LoVo (cell line): ENCODE measurements at regions not wholly inside any gene's neighbourhood (a gene's known extent, or its start where the extent isn't known, plus 50 kb on each side); places are given as distances from the start of the nearest gene placed in this dataset.
A peak's percentile ranks its signal among the peaks of the same experiment; 100 is the strongest.
"Not testable (repeated sequence)": the region's sequence is repeated elsewhere in the genome, so short reads cannot be mapped to it uniquely, and the experiment has no call there.

Experiments used
- DNase-seq: peaks from one replicate; pipeline ENCODE4 v3.0.0-alpha.2; 2016; ENCODE audit warnings: low spot score

DNA sequence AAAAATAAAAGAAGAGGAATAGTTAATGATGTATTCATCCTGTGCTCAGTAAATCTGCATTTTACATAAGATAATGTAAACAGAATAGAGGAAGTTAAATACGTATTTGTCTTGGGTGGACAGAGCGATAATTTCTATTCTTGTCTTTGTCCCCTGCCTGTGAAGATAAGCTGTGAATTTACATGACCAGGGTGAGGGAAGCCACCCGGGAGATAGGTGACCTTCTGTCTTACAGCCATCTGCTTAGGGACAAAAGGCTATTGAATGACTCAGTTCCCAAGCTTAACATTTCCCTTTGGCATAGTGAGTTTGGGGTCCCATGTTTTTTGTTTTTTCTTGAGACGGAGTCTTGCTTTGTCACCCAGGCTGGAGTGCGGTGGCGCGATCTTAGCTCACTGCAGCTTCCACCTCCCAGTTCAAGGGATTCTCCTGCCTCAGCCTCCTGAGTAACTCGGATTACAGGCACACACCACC, 88.7 kb upstream of the KCTD7 start:
- DNase-seq, result no peak

DNA sequence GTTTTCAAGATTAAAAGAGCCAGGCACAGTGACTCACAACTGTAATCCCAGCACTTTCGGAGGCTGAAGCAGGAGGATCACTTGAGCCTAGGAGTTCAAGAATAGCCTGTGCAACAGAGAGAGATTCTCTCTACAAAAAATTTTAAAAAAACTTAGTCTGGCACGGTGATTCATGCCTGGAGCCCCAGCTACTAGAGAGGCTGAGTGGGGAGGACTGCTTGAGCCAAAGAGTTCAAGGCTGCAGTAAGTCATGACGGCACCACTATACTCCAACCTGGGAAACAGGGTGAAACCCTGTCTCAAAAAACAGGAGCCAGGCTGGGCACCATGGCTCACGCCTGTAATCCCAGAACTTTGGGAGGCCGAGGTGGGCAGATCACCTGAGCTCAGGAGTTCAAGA, 86.6 kb upstream of the KCTD7 start:
- no peak for DNase-seq

DNA sequence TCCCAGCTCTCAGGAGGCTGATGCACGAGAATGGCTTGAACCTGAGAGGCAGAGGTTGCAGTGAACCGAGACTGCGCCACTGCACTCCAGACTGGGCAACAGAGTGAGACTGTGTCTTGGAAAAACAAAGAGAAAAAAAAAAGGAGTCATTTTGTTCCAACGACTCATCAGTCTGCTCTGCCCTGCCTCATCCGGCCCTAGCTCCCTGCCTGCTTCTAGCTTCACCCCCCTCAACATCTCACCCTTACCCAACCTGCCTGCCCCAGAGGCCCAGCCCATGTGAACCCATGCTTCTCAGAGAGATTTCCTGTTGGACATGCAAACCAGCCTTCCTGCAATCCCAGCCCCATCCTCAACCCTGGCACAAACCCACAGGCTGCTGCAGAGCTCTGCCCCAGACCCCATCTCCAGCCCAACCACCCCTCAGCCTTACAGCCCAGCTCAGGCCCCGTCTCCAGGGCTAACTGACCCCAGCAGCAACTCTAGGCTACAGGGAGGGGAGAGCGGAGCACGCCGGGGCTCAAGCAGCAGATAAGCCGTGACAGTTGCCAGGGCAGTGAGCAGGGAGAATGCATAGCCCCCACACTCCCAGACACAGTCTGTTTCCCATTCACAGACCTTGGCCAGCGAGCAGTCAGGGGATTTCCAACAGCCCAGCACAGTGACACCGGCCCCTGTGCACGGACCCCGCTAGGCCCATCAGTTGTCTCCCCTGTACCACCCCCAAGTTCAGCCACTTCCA, 86.0 kb upstream of the KCTD7 start:
- peak; percentile 8 for DNase-seq

DNA sequence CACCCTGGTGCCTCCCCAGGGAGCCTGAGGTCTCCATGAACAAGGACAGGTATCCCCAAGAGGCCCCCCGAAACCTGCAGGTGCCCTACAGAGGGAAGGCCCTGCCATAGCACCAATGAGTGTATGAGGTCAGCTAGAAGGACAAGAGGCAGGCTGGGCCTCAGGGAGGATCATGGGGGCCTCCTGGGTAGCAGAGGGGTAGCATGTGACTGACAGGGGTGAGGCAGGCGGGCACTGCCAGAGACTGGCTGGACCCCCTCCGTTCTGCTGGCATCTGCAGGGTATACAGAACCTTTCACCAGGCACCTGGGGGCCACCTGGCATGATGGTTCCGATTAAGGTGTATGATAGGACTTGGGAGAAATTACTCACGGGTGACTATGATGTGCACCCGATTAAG, 79.2 kb upstream of the KCTD7 start:
- DNase-seq, result no peak

DNA sequence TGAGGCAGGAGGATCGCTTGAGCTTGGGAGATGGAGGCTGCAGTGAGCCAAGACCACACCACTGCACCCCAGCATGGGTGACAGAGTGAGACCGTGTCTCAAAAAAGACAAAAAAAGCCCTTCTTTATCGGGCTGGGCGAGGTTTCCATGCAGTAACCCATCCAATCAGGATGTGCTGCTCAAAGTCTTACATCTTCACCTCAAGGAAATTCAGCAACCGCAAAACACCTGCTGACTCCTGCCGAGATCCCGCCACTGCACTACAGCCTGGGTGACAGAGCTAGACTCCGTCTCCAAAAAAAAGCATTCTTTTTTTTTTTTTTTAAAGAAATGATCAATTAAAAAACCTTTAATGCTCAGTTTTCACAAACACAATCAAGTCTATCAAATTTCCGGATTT, 75.7 kb upstream of the KCTD7 start:
- no peak for DNase-seq

DNA sequence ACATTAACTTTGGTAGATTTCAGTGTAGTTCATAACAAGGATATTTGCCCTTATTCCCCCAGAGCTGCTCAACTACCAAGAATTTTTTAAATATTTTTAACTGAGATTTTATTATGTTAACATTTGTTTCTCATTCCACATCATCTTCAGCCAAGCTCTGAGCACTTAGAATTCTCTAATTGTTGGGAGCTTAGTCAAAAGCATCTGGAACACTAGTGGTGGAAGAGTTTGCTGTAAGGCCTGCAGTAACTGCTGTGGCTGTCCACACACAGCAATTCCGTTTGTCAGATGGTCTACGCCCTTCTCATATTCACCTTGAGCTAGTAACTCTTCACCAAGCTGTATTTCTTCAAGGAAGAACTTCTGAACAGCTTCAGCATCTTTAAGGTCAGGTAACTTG, 75.0 kb upstream of the KCTD7 start:
- not testable (repeated sequence) for DNase-seq

DNA sequence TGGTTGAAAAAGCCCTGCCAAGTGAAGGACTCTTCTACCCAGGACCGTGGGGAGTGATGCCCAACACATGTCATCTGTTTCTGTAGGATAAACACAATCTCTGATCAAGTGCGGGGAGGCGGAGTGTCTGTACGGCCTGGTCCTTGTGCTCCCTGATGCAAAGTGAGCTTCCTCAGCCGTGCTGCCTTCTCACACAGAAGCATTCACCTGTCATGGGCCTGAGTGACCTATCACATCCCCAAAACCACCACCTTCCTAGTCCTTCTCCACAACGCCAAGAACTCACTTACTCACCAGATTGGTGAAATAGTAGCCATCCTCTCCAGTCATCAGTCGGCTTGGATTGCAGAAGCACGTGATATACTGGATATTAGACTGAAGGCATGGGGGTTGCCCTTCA, 74.4 kb upstream of the KCTD7 start:
- DNase-seq, result not testable (repeated sequence)

DNA sequence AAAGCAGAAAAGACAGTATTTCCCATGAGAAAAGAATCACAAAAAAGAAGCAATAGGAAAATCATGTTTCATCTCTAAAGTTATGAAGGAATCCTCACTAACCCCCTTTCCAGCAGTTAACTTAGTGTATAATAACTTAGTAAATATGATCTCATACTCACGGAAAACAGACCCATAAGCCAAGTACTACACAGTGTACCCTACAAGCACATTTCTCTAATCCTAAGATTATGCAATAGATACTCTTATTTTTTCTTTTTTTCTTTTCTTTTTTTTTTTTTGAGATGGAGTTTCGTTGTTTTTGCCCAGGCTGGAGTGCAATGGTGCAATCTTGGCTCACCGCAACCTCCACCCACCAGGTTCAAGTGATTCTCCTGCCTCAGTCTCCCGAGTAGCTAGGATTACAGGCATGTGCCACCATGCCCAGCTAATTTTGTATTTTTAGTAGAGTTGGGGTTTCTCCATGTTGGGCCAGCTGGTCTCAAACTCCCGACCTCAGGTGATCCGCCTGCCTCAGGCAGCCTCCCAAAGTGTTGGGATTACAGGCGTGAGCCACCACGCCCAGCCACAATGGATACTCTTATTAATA, 73.7 kb upstream of the KCTD7 start:
- DNase-seq, result not testable (repeated sequence)

DNA sequence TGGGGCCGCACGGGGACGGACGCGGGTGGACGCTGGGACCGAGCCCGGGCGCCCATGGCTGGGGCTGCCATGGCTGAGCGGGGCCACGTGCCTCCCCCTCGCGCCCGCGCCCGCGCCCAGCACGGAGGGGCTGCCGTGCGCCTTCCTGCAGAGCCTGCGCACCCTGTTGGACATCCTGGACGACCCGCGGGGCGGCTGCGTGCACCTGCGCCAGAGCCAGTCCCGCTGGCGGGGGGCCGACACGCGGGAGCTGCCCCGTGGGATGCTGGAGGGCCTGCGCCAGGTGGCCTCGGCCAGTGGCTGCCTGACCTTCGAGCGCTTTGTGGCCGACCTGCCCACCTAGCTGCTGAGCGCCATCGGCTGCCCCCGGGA, 72.5 kb upstream of the KCTD7 start:
- no peak for DNase-seq

DNA sequence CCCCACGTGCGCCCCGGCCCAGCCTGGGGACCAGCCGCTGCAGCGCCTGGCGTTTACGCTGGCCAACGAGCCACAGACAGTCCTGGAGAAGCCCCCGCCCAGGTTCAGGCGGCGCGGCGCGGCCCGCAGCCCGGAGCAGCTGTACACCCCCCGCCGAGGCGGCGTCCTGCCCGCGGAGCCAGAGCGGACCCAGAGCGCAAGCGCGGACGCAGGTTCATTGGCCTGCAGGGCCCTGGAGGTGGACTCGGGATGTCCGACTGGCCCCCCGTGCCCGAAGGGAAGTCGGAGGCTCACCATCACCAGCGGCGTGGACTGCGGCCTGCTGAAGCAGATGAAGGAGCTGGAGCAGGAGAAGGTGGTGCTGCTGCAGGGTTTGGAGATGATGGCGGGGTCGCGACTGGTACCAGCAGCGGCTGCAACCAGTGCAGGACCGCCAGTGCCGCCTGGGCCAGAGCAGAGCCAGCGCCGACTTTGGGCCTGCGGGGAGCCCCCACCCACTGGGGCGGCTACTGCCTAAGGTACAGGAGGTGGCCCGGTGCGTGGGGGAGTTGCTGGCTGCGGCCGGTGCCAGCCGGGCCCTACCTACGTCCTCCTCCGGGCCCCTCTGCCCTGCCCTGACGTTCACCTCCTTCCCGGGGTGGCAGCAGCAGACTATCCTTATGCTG, 72.0 kb upstream of the KCTD7 start:
- DNase-seq, result no peak

DNA sequence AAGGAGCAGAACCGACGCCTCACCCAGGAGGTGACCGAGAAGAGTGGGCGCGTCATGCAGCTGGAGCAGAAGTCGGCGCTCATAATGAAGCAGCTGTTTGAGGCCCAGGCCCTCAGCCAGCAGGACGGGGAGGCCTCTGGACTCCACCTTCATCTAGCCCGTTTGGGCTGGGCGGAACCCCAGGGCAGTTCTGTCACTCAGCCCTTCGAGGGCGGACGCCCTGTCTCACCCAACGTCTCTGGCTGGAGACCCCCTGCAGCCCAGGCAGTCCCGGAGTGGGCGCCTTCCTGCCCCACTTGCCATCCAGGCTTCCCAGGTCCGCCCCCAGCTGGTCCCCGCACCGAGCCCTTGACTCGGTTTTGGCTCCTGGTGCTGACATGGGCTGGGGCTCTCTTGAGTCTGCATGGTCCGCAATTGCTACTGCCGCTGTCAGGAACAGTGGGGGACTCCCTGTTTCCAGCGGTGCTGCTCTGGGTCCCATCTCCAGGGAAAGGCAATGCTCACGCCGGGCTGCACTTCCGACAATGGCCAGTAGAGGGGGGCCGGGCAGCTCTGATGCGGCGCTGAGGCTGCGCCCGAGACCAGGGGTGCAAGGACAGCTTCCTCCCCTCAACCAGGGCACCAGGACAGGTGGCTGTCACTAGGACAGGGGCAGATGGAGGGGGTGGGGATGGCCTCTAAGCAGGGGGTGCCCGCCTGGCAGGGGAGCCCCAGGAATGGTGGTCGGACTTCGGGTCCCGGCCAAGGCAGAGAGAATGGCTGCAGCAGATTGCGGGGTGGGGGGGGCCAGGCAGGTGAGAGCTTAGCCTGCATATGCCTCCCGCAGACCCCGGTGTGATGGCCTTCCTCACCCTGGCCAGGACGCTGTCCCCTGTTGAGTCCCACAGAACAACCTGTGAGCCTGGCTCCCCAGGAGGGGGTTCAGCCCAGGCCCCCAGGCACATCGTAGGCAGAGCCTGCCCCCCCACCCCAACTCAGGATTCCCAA, 71.2 kb upstream of the KCTD7 start:
- DNase-seq, result peak; percentile 42

DNA sequence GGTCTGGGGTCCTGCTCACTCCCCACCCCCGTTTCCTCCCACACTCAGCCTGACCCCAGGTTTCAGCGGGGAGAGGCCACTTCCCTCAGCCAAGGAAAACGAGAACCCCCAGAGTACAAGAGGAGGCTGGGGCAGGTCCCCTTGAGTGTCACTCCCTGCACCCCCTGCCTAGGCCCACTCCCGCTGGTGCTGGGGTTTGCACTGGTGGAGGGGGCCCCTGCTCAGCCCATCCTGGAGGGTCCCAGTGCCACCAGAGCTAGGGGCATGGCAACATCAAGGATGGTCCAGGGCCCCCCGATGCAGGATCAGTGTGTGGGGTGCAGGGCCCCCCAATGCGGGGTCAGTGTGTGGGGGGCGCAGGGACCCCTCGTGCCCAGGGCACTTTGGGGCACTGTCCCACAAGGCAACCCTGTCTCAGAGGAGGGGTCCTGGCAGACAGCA, 70.5 kb upstream of the KCTD7 start:
- no peak for DNase-seq

DNA sequence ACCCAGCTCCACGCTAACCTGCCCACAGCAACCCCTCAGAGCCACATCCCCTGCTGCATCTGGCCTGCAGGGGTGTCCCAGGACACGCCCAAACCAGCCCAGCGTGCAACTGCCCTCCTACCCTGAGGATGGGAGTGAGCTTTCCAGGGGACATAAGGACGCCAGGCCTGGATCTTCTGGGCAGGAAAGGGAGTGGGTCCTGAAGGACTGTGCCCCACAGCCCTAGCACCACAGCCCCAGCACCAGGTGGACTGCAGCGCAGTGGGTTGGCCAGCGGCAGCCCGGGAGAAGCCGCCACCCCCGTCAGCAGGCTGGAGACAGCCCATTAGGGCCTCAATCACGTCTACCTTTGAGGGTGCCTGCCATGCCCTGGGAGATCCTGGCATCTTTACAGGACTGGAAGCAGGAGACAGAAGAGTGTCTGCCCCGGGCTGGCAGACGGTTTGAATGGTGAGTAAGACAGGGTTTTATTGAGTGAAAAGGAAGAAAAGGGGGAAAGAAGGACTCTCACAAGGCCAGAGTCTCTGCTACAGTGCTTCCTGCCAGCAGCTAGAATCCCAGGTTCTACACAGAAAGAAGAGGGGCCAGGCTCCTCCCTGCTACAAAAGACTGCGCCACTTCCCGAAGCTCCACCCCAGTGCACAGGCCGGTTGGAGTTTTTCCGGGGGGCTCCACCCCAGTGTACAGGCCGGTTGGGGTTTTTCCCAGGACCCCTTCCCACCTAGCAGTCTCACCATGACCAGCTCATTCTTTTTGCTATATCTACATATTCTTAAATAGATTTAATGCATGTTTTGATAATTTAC, 69.8 kb upstream of the KCTD7 start:
- no peak for DNase-seq

DNA sequence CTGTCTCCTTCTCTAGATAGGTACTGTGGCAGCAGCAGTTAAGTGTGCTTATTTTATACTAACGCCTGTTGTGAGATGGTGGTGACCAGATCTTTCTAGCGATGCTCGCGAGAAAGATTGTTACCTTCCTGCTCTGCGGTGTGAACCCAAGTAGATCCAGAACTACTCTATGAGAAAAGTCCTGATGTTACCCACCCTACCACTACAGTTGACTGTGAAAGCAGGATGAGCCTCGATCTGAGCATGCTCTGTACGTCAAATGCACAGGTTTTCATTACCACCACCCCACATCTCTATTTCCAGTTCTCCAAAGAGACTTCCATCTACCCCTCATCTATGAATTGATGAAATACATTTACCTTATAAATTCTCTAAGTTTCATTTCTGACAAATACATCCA, 64.6 kb upstream of the KCTD7 start:
- DNase-seq, result no peak

DNA sequence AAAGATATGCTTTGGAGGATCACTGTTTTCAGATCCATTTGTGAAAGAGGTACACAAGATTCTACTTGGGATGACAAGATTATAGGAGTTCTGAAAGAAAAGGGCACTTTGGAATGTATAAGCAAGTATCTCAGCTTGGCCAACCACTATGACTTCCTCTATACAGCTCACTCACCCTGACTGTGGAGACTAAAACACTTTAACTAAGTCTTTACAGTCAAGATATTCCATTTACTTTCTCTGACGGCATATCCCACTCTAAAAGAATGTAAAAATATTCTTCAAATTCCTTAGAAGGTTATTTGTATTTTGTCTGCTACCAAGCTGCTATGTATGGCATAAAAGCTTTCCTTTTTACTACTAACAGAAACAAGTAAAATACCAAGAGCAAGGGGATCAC, 58.5 kb upstream of the KCTD7 start:
- DNase-seq, result not testable (repeated sequence)

DNA sequence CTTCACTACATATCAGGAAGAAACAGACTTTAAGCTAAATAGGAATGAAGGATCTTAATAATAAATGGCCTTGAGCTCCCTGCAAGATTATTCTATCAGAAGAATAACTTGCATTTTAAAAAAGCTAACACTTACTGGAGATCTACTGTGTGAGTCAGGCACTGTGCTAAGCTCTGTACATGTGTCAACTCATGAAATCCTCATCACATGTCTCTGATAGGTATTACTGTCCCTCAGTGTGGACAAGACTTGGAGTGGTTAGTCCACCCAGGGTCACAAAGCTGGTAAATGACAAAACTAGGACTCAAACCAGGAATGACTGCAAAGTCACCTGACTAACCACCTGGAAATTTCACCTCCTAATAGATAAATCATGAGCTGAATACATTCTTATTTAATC, 57.1 kb upstream of the KCTD7 start:
- DNase-seq, result no peak

DNA sequence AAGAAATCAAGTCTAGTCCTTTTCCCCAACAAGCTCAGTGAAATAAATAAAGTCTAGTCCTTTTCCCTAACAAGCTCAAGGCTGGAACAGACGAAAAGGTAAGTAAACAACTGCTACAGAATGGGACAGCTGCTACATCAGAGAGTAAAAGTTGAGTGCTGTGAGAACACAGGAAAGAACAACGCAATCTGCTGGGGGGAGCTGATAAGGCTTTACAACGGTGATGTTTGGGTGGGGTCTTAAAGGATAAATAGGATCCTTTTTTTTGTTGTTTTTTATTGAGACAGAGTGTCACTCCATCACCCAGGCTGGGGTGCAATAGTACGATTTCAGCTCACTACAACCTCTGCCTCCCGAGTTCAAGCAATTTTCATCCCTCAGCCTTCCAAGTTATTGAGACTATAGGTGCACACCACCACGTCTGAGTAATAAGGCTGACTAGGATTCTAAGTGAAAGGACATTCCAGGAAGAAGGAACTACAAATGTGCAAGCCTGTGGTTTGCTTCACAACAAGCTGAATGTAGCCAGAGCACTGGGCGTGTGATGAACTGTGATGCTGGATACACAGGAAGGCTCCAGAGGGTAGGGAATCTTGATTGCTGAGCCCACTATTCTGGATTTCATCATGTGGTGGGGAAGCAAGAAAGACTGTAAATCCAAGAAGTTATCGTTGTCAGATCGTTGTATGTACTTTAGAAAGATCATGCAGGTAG, 54.7 kb upstream of the KCTD7 start:
- DNase-seq, result not testable (repeated sequence)

DNA sequence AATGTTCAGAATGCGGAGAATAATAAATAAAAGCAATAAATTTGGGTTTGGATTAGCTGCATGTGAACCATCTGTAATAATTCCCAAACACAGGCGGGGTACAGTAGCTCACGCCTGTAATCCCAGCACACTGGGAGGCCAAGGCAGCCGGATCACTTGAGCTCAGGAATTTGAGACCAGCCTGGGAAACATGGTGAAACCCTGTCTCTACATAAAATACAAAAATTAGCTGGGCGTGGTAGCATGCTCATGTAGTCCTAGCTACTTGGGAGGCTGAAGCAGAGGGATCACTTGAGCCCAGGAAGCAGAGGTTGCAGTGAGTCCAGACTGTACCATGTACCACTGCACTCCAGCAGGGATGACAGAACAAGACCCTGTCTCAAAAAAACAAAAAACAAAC, 53.9 kb upstream of the KCTD7 start:
- DNase-seq, result not testable (repeated sequence)

DNA sequence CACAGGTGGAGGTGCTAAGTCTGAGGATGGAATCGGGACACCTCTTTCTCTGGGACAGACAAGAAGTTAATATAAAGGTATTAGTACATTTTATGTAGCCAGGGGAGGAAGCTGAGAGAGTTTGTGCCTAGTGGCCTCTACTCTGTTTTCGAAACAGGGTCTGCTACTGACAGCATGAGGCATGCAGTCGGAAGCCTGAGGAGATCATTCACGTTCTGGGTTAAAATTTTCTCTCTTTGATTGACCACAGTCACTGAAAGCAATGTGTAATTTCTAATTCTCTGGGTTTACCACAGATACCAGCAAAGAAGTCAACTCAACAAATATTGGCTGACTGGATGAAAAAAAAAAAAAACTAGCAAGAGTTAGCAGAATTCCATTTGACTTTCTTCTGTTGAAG, 53.3 kb upstream of the KCTD7 start:
- DNase-seq, result no peak

DNA sequence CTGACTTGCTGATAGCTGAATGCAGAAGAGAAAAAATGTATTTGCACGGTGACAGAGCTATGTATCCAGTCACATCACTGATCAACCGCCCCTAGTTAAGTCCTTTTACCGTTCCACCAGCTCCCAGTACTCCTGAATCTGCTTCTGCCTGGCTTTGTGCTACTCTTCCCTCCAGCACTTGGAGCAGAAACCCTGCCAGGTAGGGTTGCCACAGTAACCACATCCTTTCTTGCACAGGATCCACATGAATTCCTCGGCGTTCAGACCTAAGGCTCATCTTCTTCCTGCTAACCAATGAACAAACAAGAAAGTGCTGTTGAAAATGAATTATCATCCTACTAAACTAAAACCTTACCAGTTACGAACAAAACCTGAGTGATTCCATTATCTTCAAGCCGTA, 52.0 kb upstream of the KCTD7 start:
- DNase-seq, result no peak
